H9 (cell line): ENCODE measurements at regions not wholly inside any gene's neighbourhood (a gene's known extent, or its start where the extent isn't known, plus 50 kb on each side); places are given as distances from the start of the nearest gene placed in this dataset.

Experiments used
- DNase-seq: peaks from one replicate; pipeline ENCODE4 v3.0.0-alpha.2; 2017
- H2AFZ ChIP-seq: one replicate; pipeline ENCODE4 v1.6.1; 2013; ENCODE audit warnings: mild to moderate bottlenecking, low read length, control low read depth, moderate library complexity
- H2AK5ac ChIP-seq: 2 replicates; pipeline ENCODE4 v1.6.1; 2013; ENCODE audit warnings: low read length, control low read depth, mixed read lengths; ENCODE audit not compliant: insufficient read length
- H2BK120ac ChIP-seq: one replicate; pipeline ENCODE4 v1.6.1; 2013; ENCODE audit warnings: low read depth, mild to moderate bottlenecking, low read length, control low read depth, inconsistent platforms; ENCODE audit not compliant: poor library complexity, severe bottlenecking
- H2BK12ac ChIP-seq: 2 replicates; pipeline ENCODE4 v1.6.1; 2013; ENCODE audit warnings: low read length, control low read depth, mixed read lengths, low read depth; ENCODE audit not compliant: insufficient read length
- H2BK15ac ChIP-seq: 2 replicates; pipeline ENCODE4 v1.6.1; 2013; ENCODE audit warnings: low read depth, low read length, control low read depth
- H2BK20ac ChIP-seq: one replicate; pipeline ENCODE4 v1.6.1; 2013; ENCODE audit warnings: low read depth, mild to moderate bottlenecking, low read length, control low read depth, inconsistent platforms; ENCODE audit not compliant: poor library complexity, severe bottlenecking
- H2BK5ac ChIP-seq: 2 replicates; pipeline ENCODE4 v1.6.1; 2013; ENCODE audit warnings: low read length, control low read depth, mixed read lengths; ENCODE audit not compliant: insufficient read length
- H3K14ac ChIP-seq: 2 replicates; pipeline ENCODE4 v1.6.1; 2013; ENCODE audit warnings: low read length, control low read depth; ENCODE audit not compliant: insufficient read depth
- H3K18ac ChIP-seq: 2 replicates; pipeline ENCODE4 v1.6.1; 2013; ENCODE audit warnings: low read depth, mild to moderate bottlenecking, mixed read lengths, low read length, control low read depth; ENCODE audit not compliant: insufficient read length
- H3K23ac ChIP-seq: 2 replicates; pipeline ENCODE4 v1.6.1; 2013; ENCODE audit warnings: low read length, control low read depth, mixed read lengths, low read depth; ENCODE audit not compliant: insufficient read length
- H3K23me2 ChIP-seq: 2 replicates; pipeline ENCODE4 v1.6.1; 2013; ENCODE audit warnings: low read depth, mild to moderate bottlenecking, mixed read lengths, low read length, control low read depth; ENCODE audit not compliant: insufficient read length, poor library complexity, severe bottlenecking
- H3K27ac ChIP-seq: 2 replicates; pipeline ENCODE4 v1.5.1; 2013; ENCODE audit warnings: low read length, control low read depth, mixed read lengths, low read depth; ENCODE audit not compliant: insufficient read length
- H3K27me3 ChIP-seq: 2 replicates; pipeline ENCODE4 v1.6.1; 2013; ENCODE audit warnings: low read length, control low read depth, inconsistent platforms; ENCODE audit not compliant: insufficient read depth
- H3K4ac ChIP-seq: 2 replicates; pipeline ENCODE4 v1.6.1; 2013; ENCODE audit warnings: low read depth, mild to moderate bottlenecking, control low read depth, inconsistent platforms, low read length, moderate library complexity
- H3K4me1 ChIP-seq: 2 replicates; pipeline ENCODE4 v1.6.1; 2013; ENCODE audit warnings: low read length, control low read depth, inconsistent platforms; ENCODE audit not compliant: insufficient read depth
- H3K4me2 ChIP-seq: 2 replicates; pipeline ENCODE4 v1.6.1; 2013; ENCODE audit warnings: low read length, control low read depth, mixed read lengths; ENCODE audit not compliant: insufficient read length, insufficient read depth
- H3K56ac ChIP-seq: 2 replicates; pipeline ENCODE4 v1.6.1; 2013; ENCODE audit warnings: low read depth, mild to moderate bottlenecking, mixed read lengths, low read length, control low read depth; ENCODE audit not compliant: insufficient read length
- H3K79me1 ChIP-seq: 2 replicates; pipeline ENCODE4 v1.6.1; 2013; ENCODE audit warnings: low read depth, mild to moderate bottlenecking, moderate library complexity, low read length, control low read depth, inconsistent platforms; ENCODE audit not compliant: insufficient read depth, poor library complexity, severe bottlenecking
- H3K79me2 ChIP-seq: 2 replicates; pipeline ENCODE4 v1.6.1; 2013; ENCODE audit warnings: low read length, control low read depth, inconsistent platforms; ENCODE audit not compliant: insufficient read depth
- H3K9ac ChIP-seq: 2 replicates; pipeline ENCODE4 v1.6.1; 2013; ENCODE audit warnings: low read length, control low read depth, mixed read lengths; ENCODE audit not compliant: insufficient read length; ENCODE audit errors: extremely low read depth
- H3K9me3 ChIP-seq: one replicate; pipeline ENCODE4 v1.6.1; 2013; ENCODE audit warnings: low read depth, low read length, inconsistent platforms; ENCODE audit not compliant: control insufficient read depth
- H3T11ph ChIP-seq: one replicate; pipeline ENCODE4 v1.6.1; 2013; ENCODE audit warnings: mild to moderate bottlenecking, low read length, control low read depth, inconsistent platforms
- H4K20me1 ChIP-seq: one replicate; pipeline ENCODE4 v1.6.1; 2013; ENCODE audit not compliant: control insufficient read depth, insufficient read length, insufficient read depth
- H4K5ac ChIP-seq: 2 replicates; pipeline ENCODE4 v1.6.1; 2013; ENCODE audit warnings: low read depth, mild to moderate bottlenecking, mixed read lengths, low read length, control low read depth; ENCODE audit not compliant: insufficient read length
- H4K8ac ChIP-seq: replicated peaks from 2 replicates; pipeline ENCODE4 v1.6.1; 2013; ENCODE audit warnings: low read length, control low read depth, mixed read lengths, low read depth; ENCODE audit not compliant: insufficient read length
- H4K91ac ChIP-seq: 2 replicates; pipeline ENCODE4 v1.6.1; 2013; ENCODE audit warnings: low read depth, mild to moderate bottlenecking, moderate library complexity, mixed read lengths, low read length, control low read depth; ENCODE audit not compliant: insufficient read length
- H3K27ac Mint-ChIP-seq, 3 experiments: 2 replicates in 2 of 3; 3 replicates in 1 of 3; pipeline ENCODE4 v1.8.0; 2020 to 2021; ENCODE audit warnings: mixed read lengths in 3 of 3, mild to moderate bottlenecking in 1 of 3, moderate library complexity in 1 of 3
- H3K27me3 Mint-ChIP-seq: 2 replicates; pipeline ENCODE4 v1.8.0; 2021; ENCODE audit warnings: low read depth, mild to moderate bottlenecking, moderate library complexity, mixed read lengths
- H3K36me3 Mint-ChIP-seq, 3 experiments: 2 replicates in 2 of 3; 3 replicates in 1 of 3; pipeline ENCODE4 v1.8.0; 2020 to 2021; ENCODE audit warnings: low read depth in 3 of 3, mixed read lengths in 3 of 3; ENCODE audit not compliant: insufficient read depth in 1 of 3
- H3K4me1 Mint-ChIP-seq, 2 experiments: 2 replicates each; pipeline ENCODE4 v1.8.0; 2020; ENCODE audit warnings: mixed read lengths in 2 of 2
- H3K4me3 Mint-ChIP-seq, 2 experiments: 2 replicates in 1 of 2; 3 replicates in 1 of 2; pipeline ENCODE4 v1.8.0; 2020 to 2021; ENCODE audit warnings: mild to moderate bottlenecking in 2 of 2, mixed read lengths in 2 of 2, moderate library complexity in 1 of 2
- H3K9me3 Mint-ChIP-seq, 2 experiments: 2 replicates in 1 of 2; 3 replicates in 1 of 2; pipeline ENCODE4 v1.8.0; 2020; ENCODE audit warnings: mild to moderate bottlenecking in 2 of 2, mixed read lengths in 2 of 2, moderate library complexity in 1 of 2
- CTCF ChIP-seq: fragments of 200-600 bp; sonication (generic); conservative IDR thresholded peaks from 3 replicates; pipeline ENCODE4 v1.8.0; 2021; ENCODE audit warnings: antibody characterized with exemption, mild to moderate bottlenecking
- WGBS: extraction: QIAGEN DNeasy Blood & Tissue Kit; methylation state at CpG from one replicate; pipeline ENCODE4 v1.1.7; 2013; ENCODE audit warnings: missing lambda C conversion rate, low lambda C conversion rate, mixed read lengths; ENCODE audit not compliant: insufficient read length; ENCODE audit errors: extremely low coverage; 5-methylcytosine and 5-hydroxymethylcytosine counted together

GRCh38 chr6:105774247-105774646 is 311.9 kb upstream of the PRDM1 start:
- Histone ChIP-seq H3K14ac (no peak overlapping the region), H4K91ac (no peak overlapping the region), H3K79me2 (no peaks in the 10 kb centered on the region), H4K5ac (no peak overlapping the region), H3K4me2 (no peak overlapping the region), H2BK15ac (no peak overlapping the region), H3T11ph (no peak overlapping the region), H3K9me3 (no peaks in the 10 kb centered on the region), H2BK20ac (no peak overlapping the region), H3K18ac (no peak overlapping the region), H4K20me1 (no peaks in the 10 kb centered on the region), H4K8ac (no peak overlapping the region), H3K56ac (no peak overlapping the region), H3K79me1 (no peaks in the 10 kb centered on the region), H3K23ac (no peak overlapping the region), H3K4ac (no peak overlapping the region), H2AFZ (no peak overlapping the region), H3K27me3 (no peaks in the 10 kb centered on the region), H3K23me2 (no peaks in the 10 kb centered on the region), H2BK120ac (no peak overlapping the region), H2BK12ac (no peak overlapping the region), H3K9ac (no peak overlapping the region), H3K27ac (no peak overlapping the region), H2BK5ac (no peak overlapping the region), H2AK5ac (no peak overlapping the region), H3K4me1 (no peaks in the 10 kb centered on the region)
- H3K27me3 Mint-ChIP-seq: no peaks in the 10 kb centered on the region
- DNase-seq: no peak
- no peak overlapping the region for H3K27ac Mint-ChIP-seq
- peaks cover 15 to 21% of the 10 kb centered on the region in 2 experiments for H3K9me3 Mint-ChIP-seq
- H3K36me3 Mint-ChIP-seq: peaks cover 0 to 17% (median 10%) of the 10 kb centered on the region in 3 experiments; a peak in 5 of 7 replicates
- H3K4me3 Mint-ChIP-seq: no peak overlapping the region
- no peak for TF ChIP-seq CTCF
- H3K4me1 Mint-ChIP-seq: peaks cover 0 to 5% of the 10 kb centered on the region in 2 experiments; a peak in 1 of 4 replicates
- WGBS: no CpG with 5 or more reads among the region's 1 CpG
